ENCODE measurements at regions not wholly inside any gene's neighbourhood (a gene's known extent, or its start where the extent isn't known, plus 50 kb on each side); places are given as distances from the start of the nearest gene placed in this dataset.
"Not testable (repeated sequence)": the region's sequence is repeated elsewhere in the genome, so short reads cannot be mapped to it uniquely, and the experiment has no call there.

DNA sequence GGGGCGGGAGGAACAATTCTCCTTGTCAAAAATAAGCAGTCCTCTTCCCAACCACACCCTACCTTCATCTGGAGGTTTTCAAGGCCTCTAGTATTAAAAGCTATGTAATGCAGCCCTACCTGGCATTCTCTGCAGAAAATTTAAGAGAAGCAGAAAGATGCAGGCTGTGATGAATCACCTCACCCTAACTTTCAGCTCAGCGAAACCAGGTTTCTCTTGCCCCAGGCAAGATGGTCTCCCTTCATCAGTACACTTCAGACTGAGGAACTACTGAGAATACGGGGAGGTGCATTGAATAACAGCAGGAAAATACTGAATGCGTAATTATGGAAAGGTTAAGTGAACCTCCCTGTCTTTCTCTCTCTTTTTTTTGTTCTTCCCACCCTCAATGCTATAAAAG lies 437.6 kb upstream of the KLF12 start:
- no peak for DNase-seq (ENCODE audit: low spot score)

DNA sequence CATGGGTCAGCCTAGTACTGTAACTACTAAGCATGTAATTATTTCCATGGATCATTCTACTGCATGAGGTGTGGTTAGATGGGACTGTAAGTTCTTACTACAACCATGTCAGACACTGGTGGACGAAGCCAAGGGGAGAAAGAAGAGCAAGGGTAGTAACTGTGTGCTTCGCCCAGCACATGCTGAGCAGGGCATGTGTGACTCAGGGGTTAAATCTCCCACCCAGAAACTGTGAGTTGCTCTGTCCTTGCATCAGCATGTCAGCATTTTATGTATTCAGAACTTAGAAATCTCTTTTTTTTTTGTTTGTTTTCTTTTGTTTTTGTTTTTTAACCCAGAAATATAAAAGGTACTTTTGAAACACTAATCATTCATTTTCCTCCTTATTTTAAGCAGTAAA lies 436.6 kb upstream of the KLF12 start:
- no peak for DNase-seq (ENCODE audit: low spot score)

DNA sequence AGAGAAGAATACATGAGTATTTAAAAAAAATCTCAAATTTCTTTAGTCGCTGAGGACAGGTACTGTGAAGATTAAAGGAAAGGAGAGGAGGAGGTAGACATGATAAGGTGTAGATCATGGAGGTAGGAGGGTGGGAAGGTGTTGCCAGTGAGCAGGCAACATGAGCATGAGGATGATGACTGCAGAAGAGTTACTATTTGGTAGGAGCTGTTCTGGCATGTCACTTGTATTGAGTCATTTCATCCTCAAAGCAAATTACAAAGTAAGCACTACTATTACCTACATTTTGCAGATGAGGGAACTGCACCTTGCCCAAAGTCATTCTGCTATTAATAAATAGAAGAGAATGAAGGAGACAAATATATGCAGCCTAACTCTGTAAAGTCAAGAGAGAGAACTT lies 435.8 kb upstream of the KLF12 start:
- DNase-seq (ENCODE audit: low spot score), result no peak

DNA sequence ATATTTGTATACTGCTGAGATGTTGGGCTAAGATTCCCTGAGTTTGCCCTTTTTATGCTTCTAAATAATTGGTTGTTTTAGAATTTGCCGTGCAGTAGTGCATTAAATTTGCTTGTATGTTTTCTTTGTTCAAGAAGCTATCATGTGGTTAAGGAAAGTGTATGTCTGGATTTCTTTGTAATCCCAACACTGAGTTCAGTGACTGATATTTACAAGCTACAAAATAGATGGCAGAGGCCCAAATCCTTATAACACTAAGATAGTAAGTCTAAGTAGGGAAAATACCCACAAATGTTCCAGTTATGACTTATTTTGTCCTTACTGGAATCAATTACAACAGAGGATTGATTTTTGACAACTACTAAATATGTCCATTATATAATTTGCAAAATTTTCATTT lies 435.0 kb upstream of the KLF12 start:
- DNase-seq (ENCODE audit: low spot score), result no peak

DNA sequence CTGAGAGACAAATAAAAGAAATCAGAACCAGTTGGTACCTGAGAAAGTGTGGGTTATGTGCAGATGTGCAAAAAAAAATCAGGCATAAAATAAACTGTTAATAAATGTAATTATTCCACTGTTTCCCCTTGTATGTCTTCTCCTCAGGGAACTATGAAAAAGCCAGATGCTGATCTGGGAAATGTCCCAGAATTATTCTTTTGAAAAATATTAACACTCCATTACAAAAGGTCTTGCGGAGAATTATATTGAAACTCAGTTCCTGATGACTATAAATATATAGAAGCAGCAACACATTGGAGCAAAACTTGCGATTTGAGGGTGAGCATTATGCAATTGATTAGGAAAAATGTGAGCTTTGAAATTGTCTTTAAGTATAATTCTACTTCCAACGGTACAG lies 433.3 kb upstream of the KLF12 start:
- no peak for DNase-seq (ENCODE audit: low spot score)

DNA sequence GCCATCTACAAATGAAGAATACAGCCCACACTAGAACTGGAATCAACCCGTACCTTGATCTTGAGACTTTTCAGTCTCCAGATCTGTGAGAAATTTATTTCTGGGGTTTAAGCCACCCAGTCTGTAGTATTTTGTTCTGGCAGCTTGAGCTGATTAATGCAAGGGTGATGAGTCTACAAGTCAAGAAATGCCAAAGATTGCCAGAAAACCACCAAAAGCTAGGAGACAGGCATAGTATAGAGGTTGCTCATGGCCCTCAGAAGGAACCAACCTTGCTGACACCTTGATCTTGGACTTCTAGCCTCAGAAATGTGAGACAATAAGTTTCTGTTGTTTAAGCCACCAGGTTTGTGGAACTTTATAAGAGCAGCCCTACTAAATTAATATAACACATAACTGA lies 428.2 kb upstream of the KLF12 start:
- DNase-seq (ENCODE audit: low spot score), result no peak

DNA sequence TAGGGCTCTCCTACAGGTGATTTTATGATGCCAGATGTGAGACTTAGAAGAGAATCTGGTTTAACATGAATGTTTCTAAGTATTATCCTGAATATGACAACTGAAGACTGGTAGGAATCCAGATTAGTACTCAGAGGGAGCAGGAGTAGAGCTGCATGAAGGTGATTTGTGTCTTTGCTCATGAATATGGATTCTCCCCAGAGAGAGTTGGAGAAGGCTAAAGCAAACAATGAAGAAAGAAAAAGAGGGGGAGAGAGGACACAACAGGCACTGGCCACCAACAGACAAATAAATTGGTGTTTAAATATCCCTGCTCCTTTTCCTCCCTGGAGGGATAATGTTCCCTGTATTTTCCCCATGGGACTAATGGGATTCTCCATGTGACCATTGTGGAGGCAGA lies 427.0 kb upstream of the KLF12 start:
- no peak for DNase-seq (ENCODE audit: low spot score)

DNA sequence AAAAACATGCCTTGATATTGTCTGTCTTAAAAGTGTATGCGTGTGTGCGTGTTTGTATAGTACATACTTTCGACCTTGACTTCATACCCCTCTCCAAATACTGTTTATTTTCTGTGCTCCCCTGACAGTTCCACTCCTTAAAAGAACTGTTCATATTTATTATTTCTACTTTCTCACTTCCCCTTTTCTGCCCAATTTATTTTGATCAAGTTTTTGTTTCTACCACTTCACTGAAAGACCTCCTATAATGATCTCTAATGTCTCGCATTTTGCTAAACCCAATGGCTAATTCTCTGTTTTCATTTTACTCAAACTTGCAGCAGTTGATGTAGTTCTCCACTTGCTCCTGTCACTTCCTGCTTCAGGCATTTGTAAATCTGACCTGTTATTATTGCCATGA lies 426.1 kb upstream of the KLF12 start:
- DNase-seq (ENCODE audit: low spot score), result no peak

DNA sequence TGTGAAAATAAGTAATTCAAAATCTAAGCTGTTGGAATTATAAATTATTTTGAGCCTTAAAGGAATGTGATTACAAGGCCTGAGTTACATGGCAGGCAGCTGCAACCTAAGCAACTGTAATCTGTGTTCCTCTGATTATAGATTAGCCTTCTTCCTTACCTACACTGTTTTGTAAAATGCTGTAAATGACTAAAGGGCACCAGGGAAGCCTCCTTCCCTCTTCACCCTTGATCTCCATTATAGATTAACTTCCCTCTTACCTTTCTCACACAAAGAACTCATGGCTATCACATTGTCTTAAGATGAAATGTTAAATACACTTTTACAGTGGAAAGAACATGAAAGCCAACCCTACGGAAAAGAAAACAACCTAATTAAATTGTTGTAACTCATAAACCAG lies 423.7 kb upstream of the KLF12 start:
- no peak for DNase-seq (ENCODE audit: low spot score)

DNA sequence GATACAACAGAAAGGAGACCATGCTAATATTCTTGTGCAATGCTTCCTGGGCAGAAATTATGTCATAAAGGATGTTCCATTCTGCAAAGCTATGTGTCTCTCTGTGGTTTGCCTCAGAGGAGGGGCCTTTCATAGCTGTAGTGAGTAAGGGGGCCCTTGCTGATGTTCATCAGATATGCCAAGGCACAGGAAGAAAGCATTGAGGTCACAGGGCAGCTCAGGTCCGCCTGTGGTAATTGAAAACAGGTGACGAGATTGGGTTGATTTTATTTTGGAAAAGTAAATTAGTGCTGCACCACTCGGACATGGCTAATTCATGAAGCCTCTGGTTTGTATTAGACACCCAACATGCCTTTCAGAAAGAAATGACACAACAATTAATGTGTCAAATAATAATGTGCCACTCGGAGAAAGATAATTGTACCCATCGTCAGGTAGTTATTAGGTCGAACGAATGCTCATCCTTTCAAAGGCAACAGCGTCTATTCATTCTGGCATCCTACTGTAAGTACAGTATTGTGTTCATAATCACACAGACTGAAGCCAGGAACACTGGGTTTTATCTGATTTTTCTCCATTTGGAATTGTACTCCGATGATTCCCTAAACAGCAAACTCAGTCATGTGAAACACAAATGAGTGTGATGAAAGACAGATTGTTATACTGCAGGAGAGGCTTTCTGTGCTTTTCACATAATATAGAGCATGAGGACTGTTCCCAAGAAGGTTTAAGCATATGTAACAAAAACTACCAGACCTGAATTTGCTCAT lies 421.6 kb upstream of the KLF12 start:
- DNase-seq (ENCODE audit: low spot score), result no peak

DNA sequence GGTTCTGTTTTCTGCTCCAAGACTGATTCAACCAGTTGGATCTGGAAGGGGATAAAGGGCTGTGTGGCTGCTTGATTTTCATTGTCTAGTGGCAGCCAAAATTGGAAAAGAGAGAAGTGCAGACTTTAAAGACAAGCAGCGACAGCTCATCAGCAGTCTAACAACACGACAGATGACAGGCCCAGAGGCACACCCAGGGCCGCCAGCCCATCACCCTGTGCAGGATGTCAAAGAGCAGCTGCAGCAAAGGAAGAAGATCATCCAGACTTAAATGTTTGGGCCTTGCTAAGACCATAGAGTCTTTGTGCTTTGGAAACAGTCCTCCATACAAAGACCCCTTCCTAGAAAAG lies 421.0 kb upstream of the KLF12 start:
- DNase-seq (ENCODE audit: low spot score), result no peak

DNA sequence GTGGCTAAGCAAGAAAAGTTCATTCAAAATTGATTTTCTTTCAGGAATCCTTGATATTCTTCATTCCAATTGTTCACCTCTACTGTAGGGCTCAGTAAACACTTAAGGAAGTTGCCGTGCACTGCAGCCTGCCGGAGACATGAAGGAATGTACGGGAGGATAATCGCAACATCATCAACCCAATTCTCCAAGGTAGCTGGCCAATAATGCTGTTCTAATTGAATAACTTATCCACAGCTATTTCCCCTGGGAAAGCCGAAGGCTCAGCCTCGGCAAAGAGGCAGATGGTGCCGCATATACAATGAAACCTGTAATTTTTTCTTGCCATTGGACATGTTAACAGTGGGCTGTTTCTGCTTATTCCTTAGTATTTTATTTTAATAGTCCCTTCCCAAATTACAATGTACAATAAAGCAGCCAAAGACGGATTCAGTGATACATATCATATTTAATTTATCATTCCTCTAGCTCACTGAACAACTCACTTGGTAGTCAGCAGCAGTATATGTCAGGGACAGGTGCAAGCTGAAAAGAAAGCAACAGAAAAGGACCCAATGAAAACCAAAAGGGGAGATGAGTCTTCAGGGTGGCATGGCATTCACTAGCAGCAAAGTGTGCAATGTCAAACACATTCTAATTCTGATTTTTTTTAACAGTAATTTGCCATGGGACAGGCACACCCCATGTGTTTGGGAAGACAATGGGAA lies 420.5 kb upstream of the KLF12 start:
- no peak for DNase-seq (ENCODE audit: low spot score)

DNA sequence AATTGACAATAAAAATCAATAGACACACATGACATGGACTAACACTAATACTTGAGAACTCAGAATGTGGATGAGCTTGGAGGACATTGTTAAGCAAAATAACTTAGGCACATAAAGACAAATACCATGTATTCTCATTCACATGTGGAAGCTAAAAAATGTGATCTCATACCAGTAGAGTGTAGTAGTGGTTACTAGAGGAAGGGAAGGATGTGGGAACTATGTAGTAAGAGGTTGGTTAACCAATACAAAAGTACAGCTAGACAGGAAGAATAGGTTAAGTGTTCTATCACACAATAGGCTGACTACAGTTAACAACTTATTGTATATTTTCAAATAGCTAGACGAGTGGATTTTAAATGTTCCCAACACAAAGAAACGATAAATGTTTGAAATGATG lies 415.8 kb upstream of the KLF12 start:
- DNase-seq (ENCODE audit: low spot score), result no peak

DNA sequence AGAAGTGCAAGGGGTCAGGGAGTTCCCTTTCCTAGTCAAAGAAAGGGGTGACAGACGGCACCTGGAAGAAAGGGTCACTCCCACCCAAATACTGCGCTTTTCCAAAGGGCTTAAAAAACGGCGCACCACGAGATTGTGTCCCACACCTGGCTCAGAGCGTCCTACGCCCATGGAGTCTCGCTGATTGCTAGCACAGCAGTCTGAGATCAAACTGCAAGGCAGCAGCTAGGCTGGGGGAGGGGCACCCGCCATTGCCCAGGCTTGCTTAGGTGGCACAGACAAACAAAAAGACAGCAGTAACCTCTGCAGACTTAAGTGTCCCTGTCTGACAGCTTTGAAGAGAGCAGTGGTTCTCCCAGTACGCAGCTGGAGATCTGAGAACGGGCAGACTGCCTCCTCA lies 402.4 kb upstream of the KLF12 start:
- DNase-seq (ENCODE audit: low spot score), result not testable (repeated sequence)

DNA sequence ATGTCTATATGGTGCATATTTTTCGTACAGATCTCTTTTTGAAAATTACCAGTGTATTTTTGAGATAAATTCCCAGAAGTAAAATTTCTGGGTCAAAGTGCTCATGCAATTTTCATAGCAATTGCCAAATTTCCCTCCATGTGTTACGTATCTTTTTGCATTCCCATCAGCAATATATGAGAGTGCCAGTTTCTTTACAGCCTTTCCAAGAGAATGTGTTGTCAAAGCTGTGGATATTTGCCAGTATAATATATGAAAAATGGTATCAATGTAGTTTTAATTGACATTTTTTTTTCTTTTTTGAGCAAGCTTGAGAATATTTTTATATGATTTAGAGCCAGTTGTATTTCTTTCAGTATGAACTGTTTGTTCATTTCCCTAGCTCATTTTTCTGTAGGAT lies 399.0 kb upstream of the KLF12 start:
- no peak for DNase-seq (ENCODE audit: low spot score)

DNA sequence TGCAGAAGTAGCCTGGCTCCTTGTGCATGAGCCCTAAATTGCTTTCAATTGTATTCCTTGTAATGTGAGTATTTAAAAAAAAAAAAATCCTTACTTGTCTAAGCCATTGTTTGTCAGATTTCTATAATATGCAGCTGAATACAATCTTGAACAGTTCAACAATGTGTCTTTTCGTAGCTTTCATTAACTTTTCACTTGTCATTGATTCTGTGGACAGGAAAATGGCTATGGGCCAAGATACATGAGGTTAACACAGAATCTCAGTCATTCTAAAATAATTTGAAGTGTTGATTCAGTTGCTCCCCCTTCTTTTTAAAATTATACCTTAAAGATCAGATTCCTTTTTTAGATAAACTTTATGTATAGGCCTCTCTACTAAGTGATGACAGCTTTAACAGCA lies 395.8 kb upstream of the KLF12 start:
- no peak for DNase-seq (ENCODE audit: low spot score)

DNA sequence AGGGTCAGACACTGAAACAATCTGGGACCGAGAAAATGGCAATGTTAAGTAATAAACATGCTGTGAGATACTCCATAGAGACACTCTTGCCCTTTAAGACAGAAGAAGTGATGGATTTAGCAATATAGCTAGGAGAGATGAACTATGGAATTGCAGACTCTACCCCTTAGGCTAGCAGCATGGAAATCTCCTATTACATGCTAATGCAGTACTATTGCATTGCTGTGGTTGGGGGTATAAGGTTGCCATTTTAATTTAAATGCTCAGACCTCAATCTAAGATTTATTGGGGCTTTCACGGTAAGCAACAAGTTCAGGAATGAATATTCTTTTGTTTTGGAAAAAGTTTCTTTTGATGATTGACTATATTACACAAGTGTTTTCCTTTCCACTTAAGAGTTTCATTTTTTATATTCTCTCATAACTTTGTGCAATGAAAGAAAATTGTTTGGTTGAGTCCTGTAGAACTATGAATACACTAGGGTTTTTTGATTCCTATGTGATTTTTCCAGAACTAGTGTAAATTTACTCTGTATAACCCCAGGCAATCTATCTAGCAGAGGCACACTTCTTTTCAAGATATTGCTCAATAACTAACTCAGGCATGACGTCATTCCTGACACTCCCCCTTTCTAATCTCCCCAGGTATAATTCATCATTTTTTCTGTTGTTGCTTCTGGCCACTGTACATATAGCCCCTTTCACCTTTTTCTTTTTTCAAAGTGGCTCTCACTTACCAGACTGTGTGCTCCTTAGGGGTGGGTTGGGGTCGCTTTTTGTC lies 394.7 kb upstream of the KLF12 start:
- DNase-seq (ENCODE audit: low spot score), result no peak

DNA sequence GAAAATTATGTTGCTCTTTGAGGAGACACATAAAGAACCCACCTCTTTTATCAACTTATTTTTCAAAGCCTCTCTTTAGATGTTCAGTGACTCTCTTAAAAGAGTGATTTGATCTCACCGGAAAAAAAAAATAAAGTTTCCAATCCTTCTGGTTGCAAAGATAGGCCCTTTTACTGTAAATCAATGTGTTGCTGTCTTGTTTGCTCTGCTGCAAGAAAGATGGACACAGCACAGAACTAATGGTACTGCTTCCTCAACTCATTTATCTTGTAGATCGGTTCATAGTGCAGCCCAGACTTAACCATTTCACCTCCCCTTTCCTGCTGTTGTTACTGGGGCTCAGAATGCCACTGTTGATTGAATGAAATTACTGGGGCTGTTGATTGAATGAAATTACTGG lies 388.9 kb upstream of the KLF12 start:
- no peak for DNase-seq (ENCODE audit: low spot score)

DNA sequence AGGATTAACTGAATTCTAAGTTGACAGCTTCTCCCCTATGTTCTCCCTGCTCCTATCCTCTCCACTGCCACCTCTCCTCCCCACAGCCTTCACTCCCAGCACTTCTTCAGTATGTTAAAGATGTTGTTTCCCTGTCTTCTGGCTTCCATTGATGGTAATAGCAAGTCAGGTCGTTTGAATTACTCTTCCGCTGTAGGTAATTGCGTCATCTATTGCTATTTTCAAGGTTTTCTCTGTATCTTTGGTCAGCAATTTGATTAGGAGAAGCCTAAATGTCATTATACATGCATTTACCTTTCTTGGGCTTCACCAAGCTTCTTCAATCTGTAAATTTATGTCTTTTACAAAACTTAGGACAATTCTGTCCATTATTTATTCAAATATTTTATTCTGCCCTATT lies 377.3 kb upstream of the KLF12 start:
- DNase-seq (ENCODE audit: low spot score), result no peak

DNA sequence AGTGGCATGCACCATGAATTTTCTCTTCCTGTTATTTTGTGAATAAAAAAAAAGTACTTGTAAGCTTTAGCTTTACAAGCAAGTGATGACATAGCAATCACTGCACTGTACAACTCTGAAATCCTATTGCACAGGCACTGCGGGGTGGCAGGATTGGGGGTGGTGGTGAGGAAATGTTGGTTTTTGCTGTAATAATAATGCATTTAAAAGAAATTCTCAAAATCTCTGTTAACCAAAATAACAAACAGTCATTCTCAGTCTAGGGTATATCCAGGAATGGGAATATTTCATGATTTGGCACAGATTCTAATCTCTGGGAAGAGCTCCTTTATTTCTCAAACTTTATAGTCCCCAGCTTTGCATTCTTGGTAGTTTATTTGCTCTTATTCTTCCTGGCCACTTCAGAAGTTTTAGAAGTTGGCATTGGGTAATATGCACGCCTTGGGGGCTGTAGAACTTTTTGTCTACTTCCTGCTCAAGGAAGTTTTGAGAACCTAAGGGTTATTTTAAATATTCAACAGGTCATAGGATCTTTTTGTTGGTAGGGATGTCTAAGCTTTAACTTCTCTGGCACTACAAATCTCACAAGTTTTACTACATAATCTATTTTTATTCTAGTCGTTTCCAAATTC lies 353.0 kb upstream of the KLF12 start:
- DNase-seq (ENCODE audit: low spot score), result no peak

DNA sequence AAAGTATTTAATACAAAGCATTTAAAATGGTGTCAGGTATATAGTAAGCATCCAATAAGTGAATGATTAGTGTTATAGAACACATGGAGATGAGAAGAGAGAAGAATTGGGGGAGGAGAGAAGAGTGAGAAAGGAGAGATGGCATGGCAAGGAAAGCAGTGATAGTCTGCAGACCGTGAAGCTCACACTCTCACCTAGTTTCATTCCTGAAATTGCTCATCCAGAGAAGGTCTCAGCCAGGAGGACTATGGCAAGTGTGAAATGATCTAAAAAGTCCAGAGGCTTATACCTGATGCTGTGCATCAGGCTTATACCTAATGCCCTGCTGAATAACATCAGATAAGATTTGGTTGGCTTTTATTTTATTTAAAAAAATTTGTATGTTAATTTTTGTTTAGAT lies 351.6 kb upstream of the KLF12 start:
- DNase-seq (ENCODE audit: low spot score), result no peak

DNA sequence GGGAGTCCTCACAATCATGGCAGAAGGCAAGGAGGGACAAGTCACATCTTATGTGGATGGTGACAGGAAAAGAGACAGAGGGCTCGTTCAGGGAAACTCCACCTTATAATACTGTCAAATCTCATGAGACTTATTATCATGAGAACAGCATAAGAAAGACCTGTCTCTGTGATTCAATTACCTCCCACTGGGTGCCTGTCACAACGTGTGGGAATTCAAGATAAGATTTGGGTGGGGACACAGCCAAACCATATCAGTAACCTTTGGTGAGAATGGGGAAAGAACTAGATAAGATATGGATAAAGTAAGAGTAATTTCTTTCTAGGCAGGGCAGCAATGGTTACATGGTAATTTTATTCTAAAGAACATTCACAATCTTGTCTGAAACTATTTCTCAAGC lies 344.9 kb upstream of the KLF12 start:
- no peak for DNase-seq (ENCODE audit: low spot score)

DNA sequence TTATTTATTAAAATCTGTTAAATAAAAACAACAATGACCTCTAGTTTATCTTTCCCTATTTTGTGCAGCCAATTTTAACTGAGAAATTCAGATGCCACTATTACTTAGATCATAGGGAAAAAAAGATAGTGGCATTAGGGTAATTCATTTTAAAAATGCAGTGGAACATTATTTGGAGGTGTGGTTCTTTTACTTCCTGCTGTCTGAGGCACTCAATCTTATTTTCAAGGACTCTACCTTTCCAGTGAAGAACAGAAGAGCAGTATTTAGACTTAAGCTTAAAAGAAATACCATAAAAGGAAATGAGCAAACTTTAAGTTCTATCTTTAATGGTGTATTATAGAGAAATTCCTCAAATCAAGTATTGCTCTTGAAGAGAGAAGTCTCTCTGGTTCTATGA lies 342.6 kb upstream of the KLF12 start:
- DNase-seq (ENCODE audit: low spot score), result no peak

Measured in hematopoietic multipotent progenitor cell treated with erythropoietin and hydrocortisone succinate and interleukin-3 and kit ligand, for 17 days (in vitro differentiated cells).